ENCODE measurements at regions not wholly inside any gene's neighbourhood (a gene's known extent, or its start where the extent isn't known, plus 50 kb on each side); places are given as distances from the start of the nearest gene placed in this dataset.

DNA sequence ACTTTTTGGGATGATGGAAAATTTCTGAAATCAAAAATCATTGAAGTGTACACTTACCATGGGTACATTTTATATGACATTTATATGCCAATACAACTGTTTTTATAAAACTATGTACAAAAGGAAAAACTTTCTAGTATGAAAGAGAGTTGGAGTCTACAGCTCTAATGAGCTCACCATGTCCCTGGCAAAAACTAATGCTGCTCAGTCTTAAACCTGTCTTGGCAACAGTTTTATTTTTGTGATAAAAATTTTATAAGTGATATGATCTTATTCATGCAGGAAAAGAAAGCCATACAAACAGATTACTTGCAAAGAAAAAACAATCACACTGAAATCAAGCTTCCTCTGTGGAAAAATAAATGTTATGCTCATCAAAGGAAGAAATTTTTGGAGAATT lies 78.9 kb upstream of the RASEF start:
- TF ChIP-seq, protein P1, sequence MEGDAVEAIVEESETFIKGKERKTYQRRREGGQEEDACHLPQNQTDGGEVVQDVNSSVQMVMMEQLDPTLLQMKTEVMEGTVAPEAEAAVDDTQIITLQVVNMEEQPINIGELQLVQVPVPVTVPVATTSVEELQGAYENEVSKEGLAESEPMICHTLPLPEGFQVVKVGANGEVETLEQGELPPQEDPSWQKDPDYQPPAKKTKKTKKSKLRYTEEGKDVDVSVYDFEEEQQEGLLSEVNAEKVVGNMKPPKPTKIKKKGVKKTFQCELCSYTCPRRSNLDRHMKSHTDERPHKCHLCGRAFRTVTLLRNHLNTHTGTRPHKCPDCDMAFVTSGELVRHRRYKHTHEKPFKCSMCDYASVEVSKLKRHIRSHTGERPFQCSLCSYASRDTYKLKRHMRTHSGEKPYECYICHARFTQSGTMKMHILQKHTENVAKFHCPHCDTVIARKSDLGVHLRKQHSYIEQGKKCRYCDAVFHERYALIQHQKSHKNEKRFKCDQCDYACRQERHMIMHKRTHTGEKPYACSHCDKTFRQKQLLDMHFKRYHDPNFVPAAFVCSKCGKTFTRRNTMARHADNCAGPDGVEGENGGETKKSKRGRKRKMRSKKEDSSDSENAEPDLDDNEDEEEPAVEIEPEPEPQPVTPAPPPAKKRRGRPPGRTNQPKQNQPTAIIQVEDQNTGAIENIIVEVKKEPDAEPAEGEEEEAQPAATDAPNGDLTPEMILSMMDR (conservative IDR thresholded peaks at IDR 0.05), result no peak
- no peak for TF ChIP-seq ZFX (IDR thresholded peaks at IDR 0.05)

All from C4-2B (cell line).